Colonic mucosa (tissue), 4 donors: ENCODE measurements at regions not wholly inside any gene's neighbourhood (a gene's known extent, or its start where the extent isn't known, plus 50 kb on each side); places are given as distances from the start of the nearest gene placed in this dataset.
A peak's percentile ranks its signal among the peaks of the same experiment; 100 is the strongest.

ENCODE experiments used
- DNase-seq: peaks from one replicate; pipeline ENCODE4 v3.0.0-alpha.2; 2020
- H3K27ac ChIP-seq: fragments of 200-600 bp; one replicate; pipeline ENCODE4 v1.8.0; 2021
- H3K27me3 ChIP-seq: fragments of 200-600 bp; one replicate; pipeline ENCODE4 v1.8.0; 2021
- H3K36me3 ChIP-seq: fragments of 200-600 bp; one replicate; pipeline ENCODE4 v1.8.0; 2021
- H3K4me1 ChIP-seq: fragments of 200-600 bp; one replicate; pipeline ENCODE4 v1.8.0; 2021; ENCODE audit warnings: mild to moderate bottlenecking
- H3K4me3 ChIP-seq: fragments of 200-600 bp; one replicate; pipeline ENCODE4 v1.8.0; 2021
- H3K9ac ChIP-seq, 2 donors: one replicate each; pipeline ENCODE4 v1.7.0; 2013; ENCODE audit warnings: control low read depth in 2 of 2, low read depth in 2 of 2, low read length in 2 of 2
- H3K9me3 ChIP-seq: fragments of 200-600 bp; one replicate; pipeline ENCODE4 v1.8.0; 2021
- CTCF ChIP-seq: fragments of 200-600 bp; IDR thresholded peaks from one replicate; pipeline ENCODE4 v1.8.0; 2022; ENCODE audit warnings: antibody characterized with exemption, mild to moderate bottlenecking
- intact Hi-C: fragments of 100-400 bp; cut with DNase I; formaldehyde crosslinking; loops from one replicate; pipeline ENCODE4 v1.14.1; 2022
- donor health status: healthy.
- donor health status: DM: no; HTN: no; CAD: no.
- donor health status: DM: no; HTN: no; CAD: no.

GRCh38 chr9:18052060-18052459 is 421.9 kb upstream of the ADAMTSL1 start:
- H3K4me3 ChIP-seq: no peak overlapping the region
- H3K9ac ChIP-seq: no peak overlapping the region
- no peak overlapping the region for H3K27ac ChIP-seq
- DNase-seq: no peak
- H3K27me3 ChIP-seq: no peaks in the 10 kb centered on the region
- H3K4me1 ChIP-seq: no peaks in the 10 kb centered on the region
- intact Hi-C loops: loop anchor here (10.0 kb wide), 1 partner anchor 147 kb away; no protein-coding TSS in a partner anchor
- H3K9me3 ChIP-seq: no peaks in the 10 kb centered on the region
- no peaks in the 10 kb centered on the region for H3K36me3 ChIP-seq
- no peak for TF ChIP-seq CTCF

DNA sequence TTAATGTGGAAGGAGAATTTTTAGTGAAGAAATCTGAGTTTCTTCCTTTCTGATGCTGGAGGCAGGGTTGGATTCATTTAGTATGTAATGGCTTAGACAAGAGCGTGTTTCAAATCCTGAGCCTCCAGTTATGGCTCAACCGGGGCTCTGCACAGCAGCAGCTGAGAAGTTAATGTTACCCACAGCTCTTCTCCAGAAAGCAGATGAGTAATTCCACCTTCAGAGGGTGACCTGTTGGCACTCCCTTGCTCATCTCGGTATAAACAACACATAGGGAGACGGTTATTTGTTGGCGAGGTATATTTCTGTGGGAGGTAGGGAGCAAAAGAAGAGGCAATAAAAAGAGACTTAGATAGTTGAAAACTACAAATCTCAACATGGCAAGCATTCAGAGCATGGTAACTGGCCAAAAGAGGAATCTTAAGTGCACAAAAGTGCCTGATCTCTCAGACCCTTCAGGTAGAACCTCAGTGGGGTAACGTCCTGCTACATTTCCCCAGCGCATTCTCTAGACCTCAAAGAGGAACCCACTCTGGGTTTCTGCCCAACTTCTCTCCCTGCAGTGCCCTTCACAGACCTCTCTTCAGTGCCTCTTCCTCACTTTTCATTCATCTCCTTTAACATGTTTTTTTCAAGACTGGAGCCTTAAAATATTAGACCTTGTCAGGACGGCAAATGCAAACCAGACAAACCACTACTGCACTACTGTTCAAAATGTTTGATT is 417.5 kb upstream of the ADAMTSL1 start:
- no peak for TF ChIP-seq CTCF
- H3K9ac ChIP-seq: no peak overlapping the region
- peaks cover 4% of the 10 kb centered on the region for H3K4me1 ChIP-seq
- no peak overlapping the region for H3K27ac ChIP-seq
- H3K9me3 ChIP-seq: no peaks in the 10 kb centered on the region
- no peaks in the 10 kb centered on the region for H3K36me3 ChIP-seq
- H3K27me3 ChIP-seq: no peaks in the 10 kb centered on the region
- H3K4me3 ChIP-seq: no peak overlapping the region
- no peak for DNase-seq
- intact Hi-C loops: loop anchor here (10.0 kb wide), 1 partner anchor 152 kb away; no protein-coding TSS in a partner anchor

DNA sequence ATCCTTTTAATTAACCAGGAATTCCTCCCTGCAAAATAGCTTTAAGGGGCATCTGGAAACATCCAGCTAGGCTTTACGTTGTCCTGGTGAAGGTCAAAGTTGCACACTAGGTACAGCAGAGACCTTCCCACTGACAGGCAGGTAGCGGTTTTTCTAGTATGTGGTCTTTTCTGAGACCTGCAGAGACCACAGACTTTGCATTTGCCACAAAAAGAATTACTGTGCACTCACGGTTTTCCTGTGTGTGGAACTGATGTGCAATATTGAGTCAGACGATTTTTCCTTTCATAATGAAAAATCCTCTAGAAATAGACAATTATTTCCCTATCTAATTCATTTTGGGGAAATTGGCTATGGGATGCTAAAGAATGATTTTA is 417.0 kb upstream of the ADAMTSL1 start:
- Histone ChIP-seq H3K9ac (no peak overlapping the region), H3K27ac (no peak overlapping the region), H3K4me1 (peaks cover 4% of the 10 kb centered on the region), H3K36me3 (no peaks in the 10 kb centered on the region), H3K9me3 (no peaks in the 10 kb centered on the region), H3K27me3 (no peaks in the 10 kb centered on the region), H3K4me3 (no peak overlapping the region)
- TF ChIP-seq CTCF: no peak
- intact Hi-C loops: loop anchor here (10.0 kb wide), 1 partner anchor 152 kb away; no protein-coding TSS in a partner anchor
- DNase-seq: no peak

GRCh38 chr9:18058564-18059442 is 415.1 kb upstream of the ADAMTSL1 start:
- intact Hi-C loops: loop anchor here (10.0 kb wide), 1 partner anchor 154 kb away; no protein-coding TSS in a partner anchor
- peak overlapping the region in 1 of 2 donors; percentile 6 for H3K9ac ChIP-seq
- TF ChIP-seq CTCF: no peak
- no peak for DNase-seq
- H3K4me3 ChIP-seq: no peak overlapping the region
- H3K36me3 ChIP-seq: no peaks in the 10 kb centered on the region
- H3K27ac ChIP-seq: peak overlapping the region; percentile 60
- H3K27me3 ChIP-seq: no peaks in the 10 kb centered on the region
- H3K9me3 ChIP-seq: no peaks in the 10 kb centered on the region
- H3K4me1 ChIP-seq: peaks cover 4% of the 10 kb centered on the region

DNA sequence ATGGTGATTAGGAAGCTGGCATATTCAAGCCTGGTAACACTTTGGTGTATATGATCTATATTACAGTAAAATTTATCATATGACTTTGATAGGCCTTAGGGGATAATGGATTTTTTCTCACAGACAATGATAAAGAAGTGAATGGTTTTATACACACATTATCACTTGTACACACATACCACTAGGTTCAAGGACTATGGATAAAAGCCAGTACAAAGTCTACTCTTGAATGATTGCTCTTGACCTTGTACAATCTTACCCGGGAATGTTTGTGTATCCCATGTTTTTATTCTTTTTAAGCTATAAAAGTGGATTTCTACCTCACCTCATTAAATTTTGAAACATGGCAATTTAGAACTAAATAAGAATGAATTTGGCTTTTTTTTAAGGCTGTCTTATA is 414.5 kb upstream of the ADAMTSL1 start:
- no peaks in the 10 kb centered on the region for H3K36me3 ChIP-seq

More for the DNA sequence above, 414.5 kb upstream of the ADAMTSL1 start:
- intact Hi-C loops: loop anchor here (10.0 kb wide), 1 partner anchor 155 kb away; no protein-coding TSS in a partner anchor
- no peaks in the 10 kb centered on the region for H3K27me3 ChIP-seq
- no peak overlapping the region for H3K9ac ChIP-seq
- H3K27ac ChIP-seq: peak overlapping the region; percentile 60
- H3K9me3 ChIP-seq: no peaks in the 10 kb centered on the region
- peaks cover 4% of the 10 kb centered on the region for H3K4me1 ChIP-seq
- no peak for DNase-seq
- TF ChIP-seq CTCF: no peak
- H3K4me3 ChIP-seq: no peak overlapping the region
